ENCODE measurements at regions not wholly inside any gene's neighbourhood (a gene's known extent, or its start where the extent isn't known, plus 50 kb on each side); places are given as distances from the start of the nearest gene placed in this dataset.

DNA sequence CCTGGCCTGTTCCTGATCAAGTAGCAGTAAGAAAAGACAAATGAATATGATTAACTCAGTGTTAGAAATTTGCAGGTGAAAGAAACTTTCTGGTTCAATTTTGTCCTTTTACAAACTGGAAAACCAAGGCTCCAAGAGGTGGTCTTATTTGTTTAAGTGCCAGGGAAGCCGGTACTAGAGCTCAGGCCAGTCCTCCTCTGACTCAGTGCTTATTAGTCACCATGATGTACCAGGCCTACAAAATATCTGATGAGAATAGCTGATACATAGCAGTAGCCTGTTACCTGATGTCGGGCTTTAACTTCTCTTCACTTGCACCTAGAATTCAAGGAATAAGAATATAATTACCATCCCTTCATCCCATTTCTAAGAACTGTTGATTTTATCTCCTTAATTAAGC, 394.8 kb downstream of the LMX1A start:
- no peak for ATAC-seq
- no peak for TF ChIP-seq ZNF8 (CRISPR knock-in tag; IDR thresholded peaks at IDR 0.05)
- TF ChIP-seq CREB5 (CRISPR knock-in tag; IDR thresholded peaks at IDR 0.05; ENCODE audit: low read depth): no peak
- no peak for TF ChIP-seq TCF4 (CRISPR knock-in tag; IDR thresholded peaks at IDR 0.05; ENCODE audit: borderline replicate concordance)
- TF ChIP-seq ZNF565 (CRISPR knock-in tag; conservative IDR thresholded peaks at IDR 0.05; ENCODE audit: low read depth): no peak
- TF ChIP-seq, protein P1, sequence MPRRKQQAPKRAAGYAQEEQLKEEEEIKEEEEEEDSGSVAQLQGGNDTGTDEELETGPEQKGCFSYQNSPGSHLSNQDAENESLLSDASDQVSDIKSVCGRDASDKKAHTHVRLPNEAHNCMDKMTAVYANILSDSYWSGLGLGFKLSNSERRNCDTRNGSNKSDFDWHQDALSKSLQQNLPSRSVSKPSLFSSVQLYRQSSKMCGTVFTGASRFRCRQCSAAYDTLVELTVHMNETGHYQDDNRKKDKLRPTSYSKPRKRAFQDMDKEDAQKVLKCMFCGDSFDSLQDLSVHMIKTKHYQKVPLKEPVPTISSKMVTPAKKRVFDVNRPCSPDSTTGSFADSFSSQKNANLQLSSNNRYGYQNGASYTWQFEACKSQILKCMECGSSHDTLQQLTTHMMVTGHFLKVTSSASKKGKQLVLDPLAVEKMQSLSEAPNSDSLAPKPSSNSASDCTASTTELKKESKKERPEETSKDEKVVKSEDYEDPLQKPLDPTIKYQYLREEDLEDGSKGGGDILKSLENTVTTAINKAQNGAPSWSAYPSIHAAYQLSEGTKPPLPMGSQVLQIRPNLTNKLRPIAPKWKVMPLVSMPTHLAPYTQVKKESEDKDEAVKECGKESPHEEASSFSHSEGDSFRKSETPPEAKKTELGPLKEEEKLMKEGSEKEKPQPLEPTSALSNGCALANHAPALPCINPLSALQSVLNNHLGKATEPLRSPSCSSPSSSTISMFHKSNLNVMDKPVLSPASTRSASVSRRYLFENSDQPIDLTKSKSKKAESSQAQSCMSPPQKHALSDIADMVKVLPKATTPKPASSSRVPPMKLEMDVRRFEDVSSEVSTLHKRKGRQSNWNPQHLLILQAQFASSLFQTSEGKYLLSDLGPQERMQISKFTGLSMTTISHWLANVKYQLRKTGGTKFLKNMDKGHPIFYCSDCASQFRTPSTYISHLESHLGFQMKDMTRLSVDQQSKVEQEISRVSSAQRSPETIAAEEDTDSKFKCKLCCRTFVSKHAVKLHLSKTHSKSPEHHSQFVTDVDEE (CRISPR knock-in tag; IDR thresholded peaks at IDR 0.05): no peak
- no peak for TF ChIP-seq OSR1 (CRISPR knock-in tag; IDR thresholded peaks at IDR 0.05)
- TF ChIP-seq ZFP3 (CRISPR knock-in tag; IDR thresholded peaks at IDR 0.05): no peak
- TF ChIP-seq ZC3H10 (CRISPR knock-in tag; IDR thresholded peaks at IDR 0.05): no peak
- no peak for TF ChIP-seq RARB (CRISPR knock-in tag; IDR thresholded peaks at IDR 0.05)
- no peak for TF ChIP-seq GLIS3 (CRISPR knock-in tag; IDR thresholded peaks at IDR 0.05)
- no peak for TF ChIP-seq PPARA (CRISPR knock-in tag; IDR thresholded peaks at IDR 0.05; ENCODE audit: borderline replicate concordance)
- TF ChIP-seq TOX (CRISPR knock-in tag; IDR thresholded peaks at IDR 0.05; ENCODE audit: borderline replicate concordance): no peak
- no peak for TF ChIP-seq BACH2 (CRISPR knock-in tag; IDR thresholded peaks at IDR 0.05; ENCODE audit: borderline replicate concordance)
- no peak for TF ChIP-seq ZNF70 (CRISPR knock-in tag; IDR thresholded peaks at IDR 0.05)
- TF ChIP-seq, protein P2, sequence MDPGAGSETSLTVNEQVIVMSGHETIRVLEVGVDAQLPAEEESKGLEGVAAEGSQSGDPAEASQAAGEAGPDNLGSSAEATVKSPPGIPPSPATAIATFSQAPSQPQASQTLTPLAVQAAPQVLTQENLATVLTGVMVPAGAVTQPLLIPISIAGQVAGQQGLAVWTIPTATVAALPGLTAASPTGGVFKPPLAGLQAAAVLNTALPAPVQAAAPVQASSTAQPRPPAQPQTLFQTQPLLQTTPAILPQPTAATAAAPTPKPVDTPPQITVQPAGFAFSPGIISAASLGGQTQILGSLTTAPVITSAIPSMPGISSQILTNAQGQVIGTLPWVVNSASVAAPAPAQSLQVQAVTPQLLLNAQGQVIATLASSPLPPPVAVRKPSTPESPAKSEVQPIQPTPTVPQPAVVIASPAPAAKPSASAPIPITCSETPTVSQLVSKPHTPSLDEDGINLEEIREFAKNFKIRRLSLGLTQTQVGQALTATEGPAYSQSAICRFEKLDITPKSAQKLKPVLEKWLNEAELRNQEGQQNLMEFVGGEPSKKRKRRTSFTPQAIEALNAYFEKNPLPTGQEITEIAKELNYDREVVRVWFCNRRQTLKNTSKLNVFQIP (CRISPR knock-in tag; IDR thresholded peaks at IDR 0.05; ENCODE audit: borderline replicate concordance, low read depth): no peak
- TF ChIP-seq, protein P3, sequence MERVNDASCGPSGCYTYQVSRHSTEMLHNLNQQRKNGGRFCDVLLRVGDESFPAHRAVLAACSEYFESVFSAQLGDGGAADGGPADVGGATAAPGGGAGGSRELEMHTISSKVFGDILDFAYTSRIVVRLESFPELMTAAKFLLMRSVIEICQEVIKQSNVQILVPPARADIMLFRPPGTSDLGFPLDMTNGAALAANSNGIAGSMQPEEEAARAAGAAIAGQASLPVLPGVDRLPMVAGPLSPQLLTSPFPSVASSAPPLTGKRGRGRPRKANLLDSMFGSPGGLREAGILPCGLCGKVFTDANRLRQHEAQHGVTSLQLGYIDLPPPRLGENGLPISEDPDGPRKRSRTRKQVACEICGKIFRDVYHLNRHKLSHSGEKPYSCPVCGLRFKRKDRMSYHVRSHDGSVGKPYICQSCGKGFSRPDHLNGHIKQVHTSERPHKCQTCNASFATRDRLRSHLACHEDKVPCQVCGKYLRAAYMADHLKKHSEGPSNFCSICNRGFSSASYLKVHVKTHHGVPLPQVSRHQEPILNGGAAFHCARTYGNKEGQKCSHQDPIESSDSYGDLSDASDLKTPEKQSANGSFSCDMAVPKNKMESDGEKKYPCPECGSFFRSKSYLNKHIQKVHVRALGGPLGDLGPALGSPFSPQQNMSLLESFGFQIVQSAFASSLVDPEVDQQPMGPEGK (CRISPR knock-in tag; IDR thresholded peaks at IDR 0.05; ENCODE audit: borderline replicate concordance): no peak
- TF ChIP-seq ZFP30 (CRISPR knock-in tag; IDR thresholded peaks at IDR 0.05): no peak
- TF ChIP-seq ISL1 (CRISPR knock-in tag; IDR thresholded peaks at IDR 0.05): no peak

- no peak for TF ChIP-seq CSRNP3 (CRISPR knock-in tag; IDR thresholded peaks at IDR 0.05)
- no peak for ATAC-seq
These were observed 397.3 kb downstream of the LMX1A start for GRCh38 chr1:164958982-164959768.

DNA sequence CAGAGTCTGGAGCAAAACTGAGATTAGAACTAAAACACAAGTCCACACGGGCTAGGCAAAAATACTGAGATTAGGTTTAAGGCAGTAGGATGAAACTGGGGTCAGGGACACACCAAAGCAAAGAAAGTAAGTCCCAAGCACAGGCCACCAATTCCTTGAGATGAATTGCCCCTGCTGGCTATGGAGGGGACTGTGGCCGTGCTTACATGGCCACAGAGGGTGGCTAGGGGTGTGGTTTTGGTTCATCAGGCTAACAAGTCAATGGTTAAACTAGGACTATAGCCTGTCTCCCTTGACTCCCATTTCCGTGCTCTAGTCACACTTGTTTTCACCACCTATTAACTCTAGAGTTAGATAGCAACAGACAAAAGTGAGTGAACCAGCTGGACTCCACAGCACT, 394.8 kb downstream of the PBX1 start:
- ATAC-seq: no peak
- TF ChIP-seq ESRRG (CRISPR knock-in tag; IDR thresholded peaks at IDR 0.05) (no peak), ISL1 (CRISPR knock-in tag; IDR thresholded peaks at IDR 0.05) (no peak), RARB (CRISPR knock-in tag; IDR thresholded peaks at IDR 0.05) (no peak), TCF4 (CRISPR knock-in tag; IDR thresholded peaks at IDR 0.05; ENCODE audit: borderline replicate concordance) (no peak), ZNF70 (CRISPR knock-in tag; IDR thresholded peaks at IDR 0.05) (no peak), CSRNP3 (CRISPR knock-in tag; IDR thresholded peaks at IDR 0.05) (no peak), CREB5 (CRISPR knock-in tag; IDR thresholded peaks at IDR 0.05; ENCODE audit: low read depth) (no peak)
- TF ChIP-seq, protein P2 (CRISPR knock-in tag; IDR thresholded peaks at IDR 0.05; ENCODE audit: borderline replicate concordance, low read depth): no peak
